A673 (cell line): ENCODE measurements at regions not wholly inside any gene's neighbourhood (a gene's known extent, or its start where the extent isn't known, plus 50 kb on each side); places are given as distances from the start of the nearest gene placed in this dataset.

Experiments used
- BruUV-seq: library from RNA; stranded (reverse); fragments of 400-500 nt; replicated peaks from 2 replicates; lab custom pipeline; 2021; lab: Mats Ljungman, UMichigan
- CTCF ChIA-PET: fragments of 300-600 bp; sonication (Branson Sonifier 250); formaldehyde crosslinking; loops from one replicate; lab custom pipeline; 2022; ENCODE audit warnings: antibody characterized with exemption; lab: Charles Lee
- POLR2A ChIA-PET: fragments of 300-600 bp; sonication (Branson Sonifier 250); formaldehyde crosslinking; loops from one replicate; lab custom pipeline; 2022; ENCODE audit warnings: antibody characterized with exemption; ENCODE audit not compliant: low non-redundant PET; lab: Charles Lee
- DNase-seq: peaks from one replicate; pipeline ENCODE4 v3.0.0-alpha.2; 2015; ENCODE audit warnings: low spot score
- H3K27ac ChIP-seq: fragments of 200-600 bp; sonication (generic); 2 replicates; pipeline ENCODE4 v1.5.1; 2016; ENCODE audit warnings: mixed run types, low read depth, mild to moderate bottlenecking, mixed read lengths, antibody characterized with exemption, low read length; ENCODE audit not compliant: poor library complexity, severe bottlenecking
- H3K27me3 ChIP-seq: fragments of 200-600 bp; sonication (generic); replicated peaks from 2 replicates; pipeline ENCODE4 v1.6.1; 2017; ENCODE audit warnings: mixed run types, low read depth, mild to moderate bottlenecking, mixed read lengths, antibody characterized with exemption, low read length; ENCODE audit not compliant: insufficient read depth, poor library complexity
- H3K36me3 ChIP-seq: fragments of 200-600 bp; sonication (generic); 2 replicates; pipeline ENCODE4 v1.6.1; 2016; ENCODE audit warnings: mixed run types, mild to moderate bottlenecking, mixed read lengths, antibody characterized with exemption, low read length; ENCODE audit not compliant: insufficient read depth, poor library complexity, severe bottlenecking
- H3K4me1 ChIP-seq: fragments of 200-600 bp; sonication (generic); 2 replicates; pipeline ENCODE4 v1.6.1; 2017; ENCODE audit warnings: mixed run types, mild to moderate bottlenecking, mixed read lengths, antibody characterized with exemption, low read length; ENCODE audit not compliant: insufficient read depth, poor library complexity, severe bottlenecking
- H3K4me3 ChIP-seq: fragments of 200-600 bp; sonication (generic); 2 replicates; pipeline ENCODE4 v1.5.1; 2016; ENCODE audit warnings: low read depth, mixed run types, mild to moderate bottlenecking, mixed read lengths, low read length; ENCODE audit not compliant: poor library complexity, severe bottlenecking
- H3K9me3 ChIP-seq: fragments of 200-600 bp; sonication (generic); 2 replicates; pipeline ENCODE4 v1.6.1; 2016; ENCODE audit warnings: mixed run types, low read depth, mild to moderate bottlenecking, mixed read lengths, antibody characterized with exemption, low read length; ENCODE audit not compliant: poor library complexity, severe bottlenecking
- EZH2 ChIP-seq: fragments of 200-600 bp; sonication (generic); IDR thresholded peaks from 2 replicates; pipeline ENCODE4 v1.6.1; 2017; ENCODE audit warnings: borderline replicate concordance, low read depth, mild to moderate bottlenecking, mixed read lengths, antibody characterized with exemption, low read length; ENCODE audit not compliant: poor library complexity, severe bottlenecking
- intact Hi-C: fragments of 100-400 bp; cut with micrococcal nuclease; formaldehyde crosslinking; loops from one replicate; pipeline ENCODE4 v1.10.0; 2022; ENCODE audit not compliant: unreplicated experiment
- TF ChIP-seq, protein P1 (sequence below): fragments of 300-800, 200-600 bp; sonication (generic); conservative IDR thresholded peaks from 2 replicates; pipeline ENCODE4 v1.5.1; 2017; ENCODE audit warnings: low read depth, mild to moderate bottlenecking, antibody characterized with exemption, low read length, moderate library complexity, mixed read lengths

DNA sequence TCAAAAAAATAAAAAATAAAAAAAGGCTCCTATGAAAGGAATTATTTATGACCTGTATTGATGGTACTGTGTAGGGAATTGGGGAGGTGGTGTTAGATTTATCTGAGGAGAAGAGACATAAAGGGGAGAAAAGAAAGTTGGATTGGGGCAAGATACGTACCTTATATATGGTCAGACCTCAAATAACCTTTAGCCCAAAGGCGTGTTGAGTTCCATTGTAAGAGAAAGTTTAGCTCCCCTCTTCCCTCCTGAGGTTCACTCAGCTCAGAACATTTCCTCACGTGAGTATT lies 296.9 kb downstream of the ADGB start:
- H3K27me3 ChIP-seq = peaks cover 2% of the 10 kb centered on the region
- no peaks in the 10 kb centered on the region for H3K9me3 ChIP-seq
- H3K4me3 ChIP-seq = no peak overlapping the region
- TF ChIP-seq EZH2 = no peak
- TF ChIP-seq, protein P1, sequence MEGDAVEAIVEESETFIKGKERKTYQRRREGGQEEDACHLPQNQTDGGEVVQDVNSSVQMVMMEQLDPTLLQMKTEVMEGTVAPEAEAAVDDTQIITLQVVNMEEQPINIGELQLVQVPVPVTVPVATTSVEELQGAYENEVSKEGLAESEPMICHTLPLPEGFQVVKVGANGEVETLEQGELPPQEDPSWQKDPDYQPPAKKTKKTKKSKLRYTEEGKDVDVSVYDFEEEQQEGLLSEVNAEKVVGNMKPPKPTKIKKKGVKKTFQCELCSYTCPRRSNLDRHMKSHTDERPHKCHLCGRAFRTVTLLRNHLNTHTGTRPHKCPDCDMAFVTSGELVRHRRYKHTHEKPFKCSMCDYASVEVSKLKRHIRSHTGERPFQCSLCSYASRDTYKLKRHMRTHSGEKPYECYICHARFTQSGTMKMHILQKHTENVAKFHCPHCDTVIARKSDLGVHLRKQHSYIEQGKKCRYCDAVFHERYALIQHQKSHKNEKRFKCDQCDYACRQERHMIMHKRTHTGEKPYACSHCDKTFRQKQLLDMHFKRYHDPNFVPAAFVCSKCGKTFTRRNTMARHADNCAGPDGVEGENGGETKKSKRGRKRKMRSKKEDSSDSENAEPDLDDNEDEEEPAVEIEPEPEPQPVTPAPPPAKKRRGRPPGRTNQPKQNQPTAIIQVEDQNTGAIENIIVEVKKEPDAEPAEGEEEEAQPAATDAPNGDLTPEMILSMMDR = no peak
- BruUV-seq = no TSS peak
- CTCF ChIA-PET = no interaction called here
- H3K4me1 ChIP-seq = no peaks in the 10 kb centered on the region
- no peak for DNase-seq
- POLR2A ChIA-PET = no interaction called here
- H3K27ac ChIP-seq = no peak overlapping the region
- intact Hi-C loops = no loop called here
- H3K36me3 ChIP-seq = no peaks in the 10 kb centered on the region

DNA sequence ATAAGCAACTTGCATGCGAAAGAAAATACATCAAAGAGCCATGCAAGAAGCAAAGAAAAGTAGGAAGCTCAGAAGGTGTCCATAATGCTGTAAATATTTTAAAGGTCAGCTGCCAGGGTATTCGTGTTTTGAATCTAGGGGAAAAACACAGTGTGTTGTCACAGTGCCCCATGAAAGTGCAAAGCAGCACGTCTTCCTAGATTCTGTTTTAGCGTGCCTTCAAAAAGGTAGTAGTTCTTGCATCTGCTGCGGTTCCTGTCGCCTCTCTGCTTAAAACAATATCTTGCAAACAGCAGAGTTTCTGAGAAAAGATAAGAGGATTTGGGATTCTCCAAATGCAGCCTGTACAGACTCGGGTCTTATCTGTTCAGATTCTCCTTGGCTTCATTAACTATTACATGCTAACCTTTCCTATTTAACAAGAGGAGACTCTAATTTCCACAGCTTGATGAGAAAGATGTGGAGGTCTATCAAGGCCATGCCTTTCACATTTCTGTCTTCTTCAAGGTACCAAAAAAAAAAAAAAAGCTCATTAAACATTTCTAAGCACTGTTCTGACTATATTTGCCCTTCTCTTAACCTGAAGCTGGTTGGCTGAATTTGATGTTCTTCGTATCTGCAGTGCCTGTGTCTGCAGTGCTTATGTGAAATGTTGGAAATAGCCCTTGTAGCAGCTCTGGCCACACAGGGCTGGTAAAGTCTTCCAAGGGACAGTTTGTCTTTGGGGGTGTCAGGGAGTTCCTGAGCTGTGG lies 297.5 kb downstream of the ADGB start:
- H3K27me3 ChIP-seq = peaks cover 2% of the 10 kb centered on the region
- no peaks in the 10 kb centered on the region for H3K9me3 ChIP-seq
- ChIA-PET POLR2A (no interaction called here), CTCF (no interaction called here)
- no peak for DNase-seq
- H3K27ac ChIP-seq = no peak overlapping the region
- intact Hi-C loops = no loop called here
- H3K4me1 ChIP-seq = no peaks in the 10 kb centered on the region
- TF ChIP-seq, protein P1 = no peak
- no peak for TF ChIP-seq EZH2
- no peak overlapping the region for H3K4me3 ChIP-seq
- H3K36me3 ChIP-seq = no peaks in the 10 kb centered on the region
- no TSS peak for BruUV-seq

DNA sequence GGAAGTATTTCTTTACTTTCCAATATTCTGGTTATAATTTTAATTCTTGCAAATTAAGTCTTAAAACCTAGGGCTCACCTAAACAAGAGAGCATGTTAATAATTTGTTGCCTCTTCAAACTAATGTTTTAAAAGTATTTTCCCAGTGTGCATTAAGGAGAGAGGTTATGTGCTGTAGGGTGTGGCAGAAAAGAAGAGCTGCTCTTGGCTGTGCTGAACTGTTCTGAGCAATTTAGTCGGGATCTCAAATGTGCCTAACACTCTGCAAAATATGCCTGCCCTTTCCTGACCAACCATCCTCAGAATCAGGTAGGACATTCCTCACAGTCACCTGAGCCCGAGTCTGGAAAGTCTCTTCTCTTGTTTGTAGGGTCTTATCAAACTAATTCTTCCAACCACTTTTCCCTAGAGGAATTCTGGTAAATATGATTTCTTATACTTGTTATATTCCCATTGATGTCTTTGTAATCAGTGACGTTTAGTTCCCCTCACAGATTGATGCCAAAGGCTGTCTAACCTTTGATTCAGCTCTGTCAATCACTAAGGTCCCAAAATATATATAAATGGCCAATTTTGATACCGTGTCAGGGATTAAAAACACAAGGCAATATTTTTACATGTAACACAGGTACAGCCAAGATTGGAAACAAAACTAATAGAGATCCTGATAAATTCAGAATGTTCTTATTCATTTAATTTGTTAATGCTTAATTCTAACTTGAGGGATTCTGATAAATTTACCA lies 298.4 kb downstream of the ADGB start:
- intact Hi-C loops = no loop called here
- no TSS peak for BruUV-seq
- no peaks in the 10 kb centered on the region for H3K9me3 ChIP-seq
- no peak for DNase-seq
- TF ChIP-seq, protein P1 = no peak
- TF ChIP-seq EZH2 = no peak
- peaks cover 2% of the 10 kb centered on the region for H3K27me3 ChIP-seq
- POLR2A ChIA-PET = no interaction called here
- no peaks in the 10 kb centered on the region for H3K36me3 ChIP-seq
- no peak overlapping the region for H3K4me3 ChIP-seq
- CTCF ChIA-PET = interaction anchor here (0.5 kb wide), 1 partner anchor 698 kb away, joined by 4 read pairs; no protein-coding TSS in a partner anchor
- no peak overlapping the region for H3K27ac ChIP-seq
- no peaks in the 10 kb centered on the region for H3K4me1 ChIP-seq
